ENCODE measurements at regions not wholly inside any gene's neighbourhood (a gene's known extent, or its start where the extent isn't known, plus 50 kb on each side); places are given as distances from the start of the nearest gene placed in this dataset.
A peak's percentile ranks its signal among the peaks of the same experiment; 100 is the strongest.
"Not testable (repeated sequence)": the region's sequence is repeated elsewhere in the genome, so short reads cannot be mapped to it uniquely, and the experiment has no call there.

- no peak for DNase-seq
Measured at GRCh38 chr5:124622851-124623250, 123.6 kb downstream of the ZNF608 start.

GRCh38 chr5:124621279-124621678, 125.2 kb downstream of the ZNF608 start:
- no peak for DNase-seq

DNA sequence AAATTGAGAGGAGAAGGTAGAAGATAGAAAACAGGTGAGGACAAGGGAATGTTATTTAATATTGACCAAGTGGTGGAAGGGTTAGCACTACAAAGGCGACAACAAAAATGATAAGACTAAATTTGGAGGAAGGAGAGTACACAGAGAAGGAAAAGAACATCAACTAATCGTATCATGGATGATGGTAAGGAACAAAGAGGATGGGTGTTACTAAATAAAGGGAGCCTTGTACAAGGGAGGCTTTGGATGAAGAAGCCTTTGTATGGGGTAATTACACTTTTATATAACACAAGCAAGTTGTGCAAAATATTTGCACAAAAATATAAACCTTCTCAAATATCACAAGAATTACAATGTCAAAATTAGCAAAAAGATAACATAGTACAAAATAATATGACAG, 125.7 kb downstream of the ZNF608 start:
- no peak for DNase-seq

DNA sequence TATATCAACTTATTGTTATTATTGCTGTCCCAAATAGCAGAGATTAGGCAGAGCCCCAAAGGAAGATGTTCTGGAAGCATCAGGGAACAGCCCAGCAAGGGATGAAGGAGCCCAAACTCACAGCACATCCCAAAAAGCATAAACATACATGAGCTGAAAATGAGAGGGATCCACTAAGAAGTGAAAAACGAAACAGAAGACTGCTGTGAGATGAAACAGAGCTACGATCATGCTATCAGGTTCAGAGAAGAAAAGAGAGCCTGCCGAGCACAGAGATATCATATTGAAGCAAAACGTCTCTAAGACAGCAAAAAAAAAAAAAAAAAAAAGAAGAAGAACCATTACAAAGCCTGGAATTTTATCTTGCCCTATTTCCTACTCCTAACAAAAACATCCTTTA, 127.3 kb downstream of the ZNF608 start:
- DNase-seq = no peak

GRCh38 chr5:124617787-124618186, 128.7 kb downstream of the ZNF608 start:
- DNase-seq = no peak

DNA sequence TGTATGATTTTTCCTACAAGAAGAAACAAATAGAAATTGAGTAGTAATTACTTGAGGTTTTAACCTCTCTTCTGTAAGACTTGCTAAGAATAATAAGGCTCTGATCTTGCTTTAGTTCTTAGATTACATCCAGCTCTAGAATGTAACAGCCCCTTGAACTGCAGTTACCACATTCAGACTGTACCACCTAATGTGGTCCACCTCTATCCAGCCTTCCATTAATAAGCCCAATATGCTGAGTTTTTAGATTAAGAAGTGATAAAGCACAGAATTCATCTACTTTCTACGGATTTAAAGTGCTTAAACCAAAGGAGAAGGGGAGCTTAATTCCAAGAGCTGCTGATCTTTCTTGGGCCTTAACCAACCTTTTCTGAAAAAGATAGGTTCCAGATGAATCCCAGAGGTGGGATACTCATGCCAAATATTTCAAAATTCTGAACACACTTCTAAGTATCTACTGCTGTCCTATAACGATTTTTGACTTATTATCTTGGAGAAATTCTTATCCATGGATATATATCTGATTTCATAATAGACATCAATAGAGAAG, 131.5 kb downstream of the ZNF608 start:
- no peak for DNase-seq

GRCh38 chr5:124614105-124614504, 132.3 kb downstream of the ZNF608 start:
- DNase-seq = no peak

DNA sequence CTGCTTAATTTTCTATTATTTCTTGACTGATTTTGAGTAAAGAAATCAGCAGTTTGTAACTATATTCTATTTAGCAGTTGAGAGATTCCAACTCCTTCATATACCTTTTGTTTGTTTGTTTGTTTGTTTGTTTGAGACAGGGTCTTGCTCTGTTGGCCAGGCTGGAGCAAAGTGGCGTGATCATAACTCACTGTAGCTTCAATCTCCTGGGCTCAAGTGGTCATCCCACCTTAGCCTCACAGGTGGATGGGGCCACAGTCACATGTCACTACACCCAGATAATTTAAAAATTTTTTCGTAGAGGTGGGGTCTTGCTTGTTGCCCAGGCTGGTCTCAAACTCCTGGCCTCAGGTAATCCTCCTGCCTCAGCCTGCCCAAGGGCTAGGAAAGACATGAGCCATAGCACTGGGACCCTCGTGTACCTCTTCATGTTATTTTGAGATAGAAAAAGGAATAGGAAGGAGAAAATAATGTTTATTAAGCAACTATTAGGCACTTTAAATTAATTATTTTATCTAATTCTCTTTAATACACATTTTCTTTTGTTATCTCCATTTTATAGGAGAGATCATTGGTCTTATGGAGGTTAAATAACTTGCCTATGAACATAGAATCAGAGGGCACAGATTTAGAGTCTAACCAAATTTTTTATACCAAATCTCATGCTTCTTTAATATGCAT, 133.0 kb downstream of the ZNF608 start:
- DNase-seq = no peak

GRCh38 chr5:124612023-124612422, 134.4 kb downstream of the ZNF608 start:
- no peak for DNase-seq

DNA sequence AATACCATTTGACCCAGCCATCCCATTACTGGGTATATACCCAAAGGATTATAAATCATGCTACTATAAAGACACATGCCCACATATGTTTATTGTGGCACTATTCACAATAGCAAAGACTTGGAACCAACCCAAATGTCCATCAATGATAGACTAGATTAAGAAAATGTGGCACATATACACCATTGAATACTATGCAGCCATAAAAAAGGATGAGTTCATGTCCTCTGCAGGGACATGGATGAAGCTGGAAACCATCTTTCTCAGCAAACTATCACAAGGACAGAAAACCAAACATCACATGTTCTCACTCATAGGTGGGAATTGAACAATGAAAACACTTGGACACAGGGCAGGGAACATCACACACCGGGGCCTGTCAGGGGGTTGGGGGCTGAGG, 135.2 kb downstream of the ZNF608 start:
- DNase-seq = not testable (repeated sequence)

- not testable (repeated sequence) for DNase-seq
Measured at GRCh38 chr5:124609685-124610084, 136.8 kb downstream of the ZNF608 start.

DNA sequence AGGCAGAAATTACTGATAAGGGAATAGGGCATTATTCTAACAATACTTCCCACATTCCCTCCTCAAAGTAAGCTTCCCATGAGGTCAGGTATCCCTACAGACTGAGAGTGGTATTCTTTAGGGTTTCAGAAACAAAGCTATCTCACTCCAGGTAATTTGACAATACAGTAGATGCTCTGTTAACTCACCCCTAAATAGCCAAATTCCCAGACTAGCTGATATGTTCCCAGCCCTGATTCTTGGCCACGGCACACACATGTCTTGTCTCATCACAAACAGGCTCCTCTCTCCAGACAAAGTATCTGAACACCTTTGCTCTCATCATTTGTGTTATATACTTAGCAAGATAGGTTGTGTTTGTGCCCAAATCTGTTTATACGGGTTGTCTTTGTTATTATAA, 139.9 kb downstream of the ZNF608 start:
- no peak for DNase-seq

- no peak for DNase-seq
Measured at GRCh38 chr5:124606093-124606492, 140.3 kb downstream of the ZNF608 start.

- DNase-seq = peak in 10 of 58 donors; percentile 4 to 71 (median 28)
Measured at GRCh38 chr5:124605541-124605940, 140.9 kb downstream of the ZNF608 start.

GRCh38 chr5:124604419-124604818, 142.0 kb downstream of the ZNF608 start:
- no peak for DNase-seq

GRCh38 chr5:124602925-124603650, 143.4 kb downstream of the ZNF608 start:
- no peak for DNase-seq

- DNase-seq = peak in 6 of 58 donors; percentile 12 to 52 (median 27)
Measured at GRCh38 chr5:124599028-124599973, 147.1 kb downstream of the ZNF608 start.

- no peak for DNase-seq
Measured at GRCh38 chr5:124596595-124597421, 149.6 kb downstream of the ZNF608 start.

DNA sequence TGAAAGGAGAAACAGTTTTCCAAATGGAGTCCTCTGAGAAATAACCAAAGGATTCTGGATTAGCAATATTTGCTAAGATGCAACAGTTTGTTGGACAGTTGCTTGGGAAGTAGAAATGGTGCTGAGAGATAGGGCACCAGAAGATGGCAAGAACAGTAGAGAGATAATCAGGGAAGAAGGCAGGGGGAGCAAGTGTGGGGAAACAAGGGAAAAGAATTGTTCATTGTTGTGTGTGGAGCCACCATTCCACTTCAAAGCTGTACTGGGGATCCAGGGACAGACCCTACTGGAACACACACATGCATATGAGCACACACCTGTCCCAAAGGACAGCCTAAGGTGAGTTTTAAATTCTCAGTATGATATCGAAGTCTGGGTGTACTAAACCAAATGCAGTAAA, 152.5 kb downstream of the ZNF608 start:
- DNase-seq = peak in 2 of 58 donors; percentile 11 to 29

DNA sequence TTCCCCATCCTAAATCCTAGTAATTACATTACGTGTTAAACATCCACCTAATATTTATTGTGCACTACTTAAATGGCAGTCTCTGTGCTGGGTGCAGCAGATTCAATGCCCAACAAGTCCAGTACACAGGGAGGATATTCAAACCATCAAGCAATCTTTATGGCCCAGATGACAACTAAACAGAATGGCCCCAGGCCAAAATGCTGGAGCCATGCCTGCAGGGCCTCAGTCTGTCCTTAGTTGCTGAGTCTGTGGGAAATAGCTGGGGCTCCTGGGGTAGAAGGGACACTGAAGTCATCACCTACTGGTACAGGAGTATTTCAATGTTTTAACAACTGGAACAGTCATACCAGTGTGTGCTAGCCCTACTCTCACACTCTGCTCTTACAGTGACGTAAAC, 153.5 kb downstream of the ZNF608 start:
- peak in 7 of 58 donors; percentile 15 to 35 (median 22) for DNase-seq

GRCh38 chr5:124591583-124591982, 154.9 kb downstream of the ZNF608 start:
- no peak for DNase-seq
